ENCODE measurements at regions not wholly inside any gene's neighbourhood (a gene's known extent, or its start where the extent isn't known, plus 50 kb on each side); places are given as distances from the start of the nearest gene placed in this dataset.
"Not testable (repeated sequence)": the region's sequence is repeated elsewhere in the genome, so short reads cannot be mapped to it uniquely, and the experiment has no call there.

GRCh38 chr7:20083781-20084180, 133.4 kb downstream of the MACC1 start:
- no peak for DNase-seq

GRCh38 chr7:20079080-20079479, 138.1 kb downstream of the MACC1 start:
- no peak for DNase-seq

DNA sequence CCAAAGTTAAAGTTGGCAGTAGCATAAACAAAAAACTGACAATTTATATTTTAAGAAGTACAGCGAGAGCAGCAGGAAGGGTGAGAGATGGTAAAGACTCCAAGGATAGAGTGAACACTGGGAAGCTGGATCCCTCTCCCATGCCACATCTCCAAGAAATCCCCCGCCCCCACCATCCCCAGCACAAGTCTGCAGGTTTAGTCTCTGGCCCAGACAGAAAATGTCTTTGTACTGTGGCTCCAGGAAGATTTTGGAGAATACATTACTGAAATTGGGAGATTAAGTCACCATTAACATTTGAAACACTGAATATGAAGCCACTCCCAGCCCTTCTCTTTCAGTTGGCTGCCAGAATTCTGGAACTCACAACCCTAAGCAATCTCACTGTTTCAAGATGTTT, 140.3 kb downstream of the MACC1 start:
- no peak for DNase-seq

DNA sequence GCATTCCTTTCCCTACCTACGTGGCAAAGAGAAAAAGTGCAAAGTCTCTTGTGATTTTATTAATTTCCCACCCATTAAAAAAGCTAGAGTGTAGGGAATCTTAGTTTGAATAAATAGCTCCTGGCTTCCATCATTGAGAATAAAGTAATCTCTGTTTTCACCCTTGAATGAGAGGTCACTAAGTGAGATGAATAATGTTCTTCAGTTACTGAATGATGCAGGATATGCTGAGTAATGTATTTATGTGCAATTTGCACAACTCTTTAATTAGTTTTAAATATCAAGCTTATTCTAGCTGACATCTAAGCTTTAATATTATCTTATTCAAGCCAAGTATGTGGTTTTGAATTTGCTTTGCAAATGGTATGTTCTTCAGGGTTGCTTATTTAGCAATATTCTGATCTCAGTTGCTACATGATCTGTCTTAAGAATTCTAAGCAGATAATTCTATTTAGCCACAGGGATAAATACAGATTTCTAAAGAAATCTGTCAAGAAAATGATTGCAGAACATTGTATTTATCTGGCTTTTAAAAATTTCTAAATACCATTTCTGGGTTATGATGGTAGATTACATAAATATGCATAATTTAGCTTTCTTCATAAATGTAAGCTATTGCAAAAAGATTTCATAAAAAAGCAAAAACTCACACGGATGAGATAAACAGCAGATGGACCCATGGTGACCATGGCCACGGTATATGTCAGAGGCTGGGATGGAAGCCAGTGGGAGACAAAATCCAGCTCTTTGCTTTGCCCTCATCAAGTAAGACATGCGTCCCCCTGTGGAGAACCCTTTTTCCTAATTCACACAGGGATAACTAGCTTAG, 141.0 kb downstream of the MACC1 start:
- no peak for DNase-seq

DNA sequence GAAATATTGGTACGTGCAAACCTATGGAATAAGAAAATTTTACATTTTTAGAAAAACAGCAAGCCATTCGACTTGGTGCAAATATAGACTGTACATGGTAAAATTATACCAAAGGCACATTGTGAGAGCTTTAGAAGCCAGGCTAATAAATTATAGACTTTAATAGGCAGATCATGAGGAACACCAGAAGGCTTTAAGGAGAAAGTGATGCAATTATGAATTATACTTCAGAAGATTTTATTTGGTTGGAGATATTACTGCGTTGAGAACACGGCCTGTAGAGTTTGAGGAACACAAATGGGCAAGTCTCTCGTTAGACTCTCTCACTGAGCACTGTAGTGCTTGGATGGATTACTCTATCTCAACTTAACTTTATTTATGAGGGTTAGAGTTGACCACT, 141.7 kb downstream of the MACC1 start:
- DNase-seq = no peak

- not testable (repeated sequence) for DNase-seq
Measured at GRCh38 chr7:20068004-20068403, 149.2 kb downstream of the MACC1 start.

- peak; percentile 57 for DNase-seq
Measured at GRCh38 chr7:20064974-20065862, 152.0 kb downstream of the MACC1 start.

DNA sequence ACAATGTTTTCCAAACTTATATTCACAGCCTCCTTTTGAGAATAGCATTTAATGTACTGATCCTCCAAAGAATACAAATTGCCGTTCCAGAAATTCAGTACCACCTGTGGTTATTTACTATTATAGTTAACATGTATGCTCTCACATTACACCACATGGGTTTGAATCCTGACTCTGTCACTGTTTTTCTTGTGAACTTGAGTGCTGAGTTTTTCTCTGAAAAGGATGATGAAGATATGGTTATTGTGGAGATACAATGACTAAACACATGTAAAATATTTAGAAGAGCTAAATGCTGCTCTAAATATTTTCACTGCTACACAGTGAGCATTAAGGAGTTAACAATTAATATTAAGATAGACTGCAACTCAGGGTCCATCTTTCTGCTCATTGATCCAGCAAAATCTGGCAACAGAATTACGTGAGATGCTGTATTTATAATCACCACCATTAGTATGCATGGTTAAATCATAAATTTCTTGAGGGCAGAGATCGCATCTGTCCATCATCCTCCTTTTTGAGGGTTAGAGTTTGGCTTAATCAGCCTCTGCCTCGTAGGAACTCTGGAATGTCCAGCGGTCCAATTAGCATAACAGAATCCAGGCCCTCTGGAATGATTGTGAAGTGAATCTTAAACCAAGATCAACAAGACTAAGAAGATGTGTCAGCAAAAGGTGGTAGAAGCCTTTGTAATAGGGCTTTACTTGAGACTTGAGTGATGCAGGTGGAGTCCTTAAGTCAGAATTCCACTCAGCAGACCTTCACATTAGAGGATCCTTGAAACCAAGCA, 152.8 kb downstream of the MACC1 start:
- DNase-seq = no peak

DNA sequence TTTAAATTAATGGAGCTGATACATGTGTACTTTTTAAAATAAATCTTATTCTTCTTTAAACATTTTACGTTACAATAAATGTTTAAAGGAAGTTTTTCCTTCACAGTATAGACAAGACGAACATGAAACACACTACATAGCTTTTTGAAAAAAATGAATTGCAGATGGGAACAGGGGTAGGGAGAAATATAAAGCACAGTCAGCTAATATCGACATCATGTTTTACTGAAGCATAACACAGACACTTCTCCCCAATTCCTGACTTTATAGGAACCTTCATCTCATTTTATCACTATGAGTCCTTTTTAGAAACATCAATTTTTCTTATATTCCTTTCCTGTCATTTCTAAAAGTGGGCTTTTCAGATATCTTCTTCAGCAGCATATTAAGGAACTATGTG, 153.5 kb downstream of the MACC1 start:
- no peak for DNase-seq

- no peak for DNase-seq
Measured at GRCh38 chr7:20062932-20063331, 154.3 kb downstream of the MACC1 start.

DNA sequence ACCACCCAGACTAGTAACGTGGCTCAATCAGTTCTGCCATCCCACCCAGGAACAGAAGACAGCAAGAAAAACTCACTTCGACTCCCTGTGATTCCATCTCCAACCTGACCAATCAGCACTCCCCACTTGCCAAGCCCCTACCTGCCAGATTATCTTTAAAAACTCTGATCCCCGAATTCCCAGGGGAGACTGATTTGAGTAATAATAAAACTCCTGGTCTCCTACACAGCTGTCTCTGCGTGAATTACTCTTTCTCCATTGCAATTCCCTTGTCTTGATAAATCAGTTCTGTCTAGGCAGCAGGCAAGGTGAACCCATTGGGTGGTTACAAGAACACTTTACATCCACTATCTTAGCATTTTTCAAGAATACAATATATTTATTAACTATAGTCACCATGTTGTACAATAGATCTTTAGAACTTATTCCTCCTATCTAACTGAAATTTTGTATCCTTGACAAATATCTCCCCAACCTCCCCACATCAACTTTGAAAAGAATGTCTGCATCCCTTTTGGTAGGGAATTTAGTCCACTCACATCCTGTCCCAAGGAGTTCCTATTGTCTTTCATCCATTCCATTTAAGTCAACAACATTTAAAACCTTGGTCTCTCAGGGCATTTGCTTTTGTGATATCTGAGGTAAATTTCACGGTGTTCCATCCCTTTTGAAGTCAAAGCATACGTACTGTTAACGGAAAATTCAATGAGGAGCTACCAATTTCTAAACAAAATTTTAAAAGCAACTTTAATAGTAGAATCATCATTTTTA, 163.7 kb downstream of the MACC1 start:
- DNase-seq = no peak

DNA sequence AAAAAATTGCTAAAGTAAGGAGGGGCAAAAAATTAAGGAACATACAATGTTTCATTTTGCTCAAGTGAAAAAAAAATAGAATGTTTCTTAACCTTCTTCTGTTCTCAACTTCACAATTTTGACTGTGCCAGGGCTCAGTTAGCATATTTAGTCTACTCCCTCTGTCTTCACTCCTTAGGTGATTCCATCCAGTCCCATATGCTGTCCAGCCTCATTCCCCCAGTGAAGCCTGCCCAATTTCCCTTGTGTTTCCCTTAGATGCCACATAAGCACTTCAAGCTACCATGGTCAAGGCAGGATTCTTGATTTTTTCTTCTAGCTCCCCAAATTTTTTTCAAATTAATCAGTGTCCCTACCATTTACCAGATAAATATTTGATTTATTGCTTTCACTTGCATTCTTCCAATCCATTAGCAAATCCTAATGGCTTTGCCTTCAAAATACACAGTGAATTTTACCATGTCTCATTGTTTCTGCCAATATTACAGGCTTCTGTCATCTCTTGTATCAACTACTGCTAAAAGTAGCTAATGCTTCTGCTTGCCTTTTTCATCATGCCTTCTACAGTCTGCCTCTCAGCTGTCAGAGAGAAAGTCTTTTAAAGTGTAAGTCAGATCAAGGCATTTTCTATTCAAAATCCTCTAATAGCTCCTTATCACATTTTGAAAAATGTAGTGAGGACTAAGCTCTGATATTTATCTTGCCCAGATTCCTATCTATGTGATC, 166.8 kb downstream of the MACC1 start:
- no peak for DNase-seq

DNA sequence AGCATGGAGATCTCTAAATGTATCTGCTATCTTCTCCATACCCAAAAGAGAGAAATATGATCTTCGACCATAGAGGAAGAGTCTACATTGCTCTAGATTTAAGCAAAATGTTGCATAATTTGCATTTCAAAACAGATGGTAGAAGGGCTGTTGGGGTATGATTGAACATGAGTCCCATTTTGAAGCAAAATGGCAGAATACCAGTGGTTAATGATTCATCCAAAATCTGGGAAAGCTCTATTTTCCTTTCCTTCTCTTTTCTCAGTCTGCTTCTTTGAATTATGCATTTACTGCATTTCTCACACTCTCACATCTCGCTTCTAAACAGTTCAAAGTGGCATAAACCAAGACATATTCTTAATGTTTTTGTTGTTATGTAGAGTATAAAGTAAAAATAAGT, 178.5 kb downstream of the MACC1 start:
- no peak for DNase-seq

- DNase-seq = no peak
Measured at GRCh38 chr7:20035279-20035875, 181.8 kb downstream of the MACC1 start.

- no peak for DNase-seq
Measured at GRCh38 chr7:20033621-20034400, 183.4 kb downstream of the MACC1 start.

GRCh38 chr7:20032741-20033140, 184.4 kb downstream of the MACC1 start:
- no peak for DNase-seq

GRCh38 chr7:20030915-20031362, 186.2 kb downstream of the MACC1 start:
- no peak for DNase-seq

GRCh38 chr7:20030417-20030816, 186.8 kb downstream of the MACC1 start:
- no peak for DNase-seq

GRCh38 chr7:20026762-20027161, 190.4 kb downstream of the MACC1 start:
- DNase-seq = no peak

- DNase-seq = no peak
Measured at GRCh38 chr7:20021831-20022230, 195.4 kb downstream of the MACC1 start.

Measured in DMS79 treated with DMSO at 0.1 percent for 48 hours (cell line).